Rectal smooth muscle tissue (tissue), 1 donor: ENCODE measurements at regions not wholly inside any gene's neighbourhood (a gene's known extent, or its start where the extent isn't known, plus 50 kb on each side); places are given as distances from the start of the nearest gene placed in this dataset.

Source experiments
- H3K27ac ChIP-seq: one replicate; pipeline ENCODE4 v1.7.0; 2013; ENCODE audit warnings: low read depth, low read length, inconsistent platforms
- H3K27me3 ChIP-seq: one replicate; pipeline ENCODE4 v1.7.0; 2013; ENCODE audit warnings: low read length; ENCODE audit not compliant: control insufficient read depth, insufficient read depth
- H3K36me3 ChIP-seq: one replicate; pipeline ENCODE4 v1.7.0; 2013; ENCODE audit warnings: low read length; ENCODE audit not compliant: control insufficient read depth, insufficient read depth
- H3K4me1 ChIP-seq: one replicate; pipeline ENCODE4 v1.7.0; 2013; ENCODE audit warnings: low read length; ENCODE audit not compliant: control insufficient read depth, insufficient read depth
- H3K4me3 ChIP-seq: one replicate; pipeline ENCODE4 v1.7.0; 2013; ENCODE audit warnings: low read length
- H3K9ac ChIP-seq: one replicate; pipeline ENCODE4 v1.7.0; 2013; ENCODE audit warnings: low read length

GRCh38 chr7:155138204-155138603 is 68.1 kb downstream of the HTR5A start:
- H3K4me1 ChIP-seq = no peaks in the 10 kb centered on the region
- H3K9ac ChIP-seq = no peak overlapping the region
- no peak overlapping the region for H3K27ac ChIP-seq
- H3K4me3 ChIP-seq = no peak overlapping the region
- H3K36me3 ChIP-seq = no peaks in the 10 kb centered on the region
- no peaks in the 10 kb centered on the region for H3K27me3 ChIP-seq

GRCh38 chr7:155141562-155141961 is 71.4 kb downstream of the HTR5A start:
- Histone ChIP-seq H3K36me3 (no peaks in the 10 kb centered on the region), H3K27me3 (no peaks in the 10 kb centered on the region), H3K27ac (no peak overlapping the region), H3K4me1 (no peaks in the 10 kb centered on the region), H3K4me3 (no peak overlapping the region), H3K9ac (no peak overlapping the region)

DNA sequence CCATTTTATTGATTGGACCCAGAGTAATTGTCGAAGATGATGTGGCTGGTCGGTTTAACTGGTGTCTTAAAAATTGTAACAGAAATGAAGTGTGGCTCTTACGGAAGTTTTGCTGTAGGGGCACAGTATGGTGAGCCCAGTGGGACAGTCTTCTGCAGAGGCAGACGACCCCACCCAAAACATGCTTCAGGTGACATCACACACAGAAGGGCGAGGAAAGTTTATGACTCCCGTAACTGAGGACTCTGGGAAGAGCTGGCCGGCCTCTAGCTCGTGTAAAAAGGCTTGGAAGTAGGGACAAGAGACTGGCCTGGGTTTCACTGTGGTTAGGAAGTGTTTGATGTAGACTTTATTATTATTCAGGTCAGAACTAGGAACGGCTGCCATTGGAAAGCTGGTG is 73.3 kb downstream of the HTR5A start:
- Histone ChIP-seq H3K4me1 (no peaks in the 10 kb centered on the region), H3K27ac (no peak overlapping the region), H3K27me3 (no peaks in the 10 kb centered on the region), H3K9ac (no peak overlapping the region), H3K4me3 (no peak overlapping the region), H3K36me3 (no peaks in the 10 kb centered on the region)

DNA sequence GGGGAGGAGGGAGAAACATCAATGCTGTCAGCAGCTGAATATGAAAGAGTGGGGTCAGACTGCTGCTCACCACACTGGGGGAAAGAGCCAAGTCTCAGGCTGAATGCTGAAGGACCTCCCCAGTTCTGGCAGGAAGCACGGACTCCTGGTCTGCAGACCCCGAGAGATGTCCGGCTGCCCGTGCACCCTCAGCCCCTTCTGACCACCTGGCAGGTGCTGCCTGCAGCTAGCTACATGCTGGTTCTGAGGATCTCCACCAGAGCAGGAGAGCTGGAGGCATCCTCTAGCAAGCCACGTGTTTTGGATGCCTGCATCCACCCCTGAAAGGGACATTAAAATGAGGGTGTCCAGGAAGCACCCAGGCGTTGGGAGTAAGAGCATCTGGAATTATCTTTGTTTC is 74.2 kb downstream of the HTR5A start:
- no peak overlapping the region for H3K9ac ChIP-seq
- no peak overlapping the region for H3K4me3 ChIP-seq
- H3K27ac ChIP-seq = no peak overlapping the region
- no peaks in the 10 kb centered on the region for H3K27me3 ChIP-seq
- no peaks in the 10 kb centered on the region for H3K36me3 ChIP-seq
- no peaks in the 10 kb centered on the region for H3K4me1 ChIP-seq

DNA sequence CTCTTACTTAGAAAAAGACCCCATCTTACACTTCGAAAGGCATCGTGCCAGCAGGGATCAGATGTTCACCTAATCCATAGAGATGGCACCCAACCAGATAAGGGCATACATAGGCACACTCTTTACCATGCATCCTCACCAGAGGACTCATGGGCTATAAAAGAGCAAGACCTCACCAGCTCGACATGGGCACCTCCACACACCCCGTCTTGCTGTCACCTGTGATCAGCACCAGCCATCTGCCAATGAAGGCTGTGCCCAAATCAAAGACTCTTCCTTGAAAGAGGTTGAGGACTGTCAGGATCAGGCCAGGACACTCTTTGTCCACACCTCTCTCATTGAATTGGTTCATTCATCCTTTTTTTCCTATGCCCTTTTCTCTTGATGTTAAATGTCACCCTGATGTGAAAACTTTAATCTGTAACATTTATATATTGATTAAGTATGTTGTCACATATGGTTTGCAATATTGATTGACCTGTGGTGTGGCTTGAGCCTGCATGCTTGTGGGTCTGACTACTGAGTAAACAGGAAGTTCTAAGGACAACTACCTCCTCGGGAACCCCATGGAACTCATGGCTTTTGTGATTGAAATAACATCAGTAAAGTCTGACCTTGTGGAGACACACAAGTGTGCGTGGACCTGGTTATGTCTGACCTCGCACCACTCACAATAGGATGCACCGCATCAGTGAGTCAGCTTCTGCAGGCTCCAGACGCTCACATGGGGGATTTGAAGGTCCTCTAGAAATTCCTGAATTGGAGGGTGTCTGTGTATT is 75.5 kb downstream of the HTR5A start:
- no peak overlapping the region for H3K9ac ChIP-seq
- no peak overlapping the region for H3K4me3 ChIP-seq
- no peaks in the 10 kb centered on the region for H3K36me3 ChIP-seq
- H3K27me3 ChIP-seq = no peaks in the 10 kb centered on the region
- no peak overlapping the region for H3K27ac ChIP-seq
- no peaks in the 10 kb centered on the region for H3K4me1 ChIP-seq

GRCh38 chr7:155147172-155147571 is 77.0 kb downstream of the HTR5A start:
- Histone ChIP-seq H3K4me1 (no peaks in the 10 kb centered on the region), H3K27ac (no peak overlapping the region), H3K9ac (no peak overlapping the region), H3K36me3 (no peaks in the 10 kb centered on the region), H3K4me3 (no peak overlapping the region), H3K27me3 (no peaks in the 10 kb centered on the region)

- Histone ChIP-seq H3K27ac (no peak overlapping the region), H3K27me3 (no peaks in the 10 kb centered on the region), H3K9ac (no peak overlapping the region), H3K4me3 (no peak overlapping the region), H3K4me1 (no peaks in the 10 kb centered on the region), H3K36me3 (no peaks in the 10 kb centered on the region)
Observed at GRCh38 chr7:155147624-155148023, 77.5 kb downstream of the HTR5A start.

DNA sequence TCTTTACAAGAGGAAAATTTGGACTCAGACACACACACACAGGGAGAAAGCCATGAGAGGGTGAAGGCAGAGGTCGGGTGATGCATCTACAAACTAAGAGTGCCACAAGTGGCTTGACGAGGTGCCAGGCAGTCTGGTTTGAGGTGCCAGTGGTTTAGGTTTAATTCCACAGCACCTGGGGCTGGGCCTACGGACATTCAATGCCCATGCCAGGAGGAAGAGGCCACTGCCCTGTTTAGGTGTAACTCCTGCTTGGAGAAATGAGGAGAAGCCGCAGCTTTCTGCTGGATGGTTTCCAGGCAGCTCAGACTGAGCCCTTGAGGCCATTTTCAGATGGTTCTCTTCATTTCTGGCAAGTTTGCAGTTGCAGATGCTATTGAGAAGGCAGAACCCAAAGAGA is 83.6 kb downstream of the HTR5A start:
- H3K27me3 ChIP-seq = no peaks in the 10 kb centered on the region
- no peak overlapping the region for H3K4me3 ChIP-seq
- H3K9ac ChIP-seq = no peak overlapping the region
- H3K36me3 ChIP-seq = no peaks in the 10 kb centered on the region
- H3K4me1 ChIP-seq = no peaks in the 10 kb centered on the region
- H3K27ac ChIP-seq = no peak overlapping the region

- no peaks in the 10 kb centered on the region for H3K4me1 ChIP-seq
- no peak overlapping the region for H3K9ac ChIP-seq
- H3K27me3 ChIP-seq = no peaks in the 10 kb centered on the region
- no peak overlapping the region for H3K4me3 ChIP-seq
- H3K27ac ChIP-seq = no peak overlapping the region
- H3K36me3 ChIP-seq = no peaks in the 10 kb centered on the region
Observed at GRCh38 chr7:155154586-155154985, 84.5 kb downstream of the HTR5A start.

GRCh38 chr7:155161690-155162089 is 91.6 kb downstream of the HTR5A start:
- Histone ChIP-seq H3K27me3 (no peaks in the 10 kb centered on the region), H3K4me3 (no peak overlapping the region), H3K9ac (no peak overlapping the region), H3K36me3 (no peaks in the 10 kb centered on the region), H3K27ac (no peak overlapping the region), H3K4me1 (peaks cover 6% of the 10 kb centered on the region)

GRCh38 chr7:155162422-155162821 is 92.3 kb downstream of the HTR5A start:
- no peak overlapping the region for H3K9ac ChIP-seq
- H3K4me3 ChIP-seq = no peak overlapping the region
- no peaks in the 10 kb centered on the region for H3K27me3 ChIP-seq
- no peaks in the 10 kb centered on the region for H3K36me3 ChIP-seq
- peaks cover 6% of the 10 kb centered on the region for H3K4me1 ChIP-seq
- no peak overlapping the region for H3K27ac ChIP-seq

- H3K27me3 ChIP-seq = no peaks in the 10 kb centered on the region
- H3K4me3 ChIP-seq = no peak overlapping the region
- no peak overlapping the region for H3K9ac ChIP-seq
- H3K4me1 ChIP-seq = peaks cover 6% of the 10 kb centered on the region
- no peaks in the 10 kb centered on the region for H3K36me3 ChIP-seq
- H3K27ac ChIP-seq = no peak overlapping the region
Observed at GRCh38 chr7:155163696-155164095, 93.6 kb downstream of the HTR5A start.

DNA sequence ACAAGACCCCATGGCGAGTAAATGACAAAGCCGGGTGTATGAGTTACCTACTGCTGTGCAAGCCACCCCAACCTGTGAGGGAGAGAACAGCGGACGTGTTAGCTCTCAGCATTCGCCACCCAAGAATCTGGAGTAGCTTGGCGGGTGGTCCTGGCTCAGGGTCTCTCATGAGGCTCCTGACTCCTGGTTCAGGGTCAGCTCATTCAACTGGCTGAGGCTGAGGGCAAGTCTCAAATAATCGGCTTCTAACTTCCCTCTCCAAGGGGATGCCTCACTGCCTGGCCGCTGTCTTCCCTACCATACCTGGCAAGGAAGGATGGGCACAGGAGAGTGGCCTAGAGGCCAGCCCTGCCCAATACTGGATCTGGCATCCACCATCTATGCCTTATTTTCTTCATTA is 94.2 kb downstream of the HTR5A start:
- Histone ChIP-seq H3K4me1 (peaks cover 6% of the 10 kb centered on the region), H3K4me3 (no peak overlapping the region), H3K9ac (no peak overlapping the region), H3K27me3 (no peaks in the 10 kb centered on the region), H3K36me3 (no peaks in the 10 kb centered on the region), H3K27ac (no peak overlapping the region)
